ENCODE measurements at regions not wholly inside any gene's neighbourhood (a gene's known extent, or its start where the extent isn't known, plus 50 kb on each side); places are given as distances from the start of the nearest gene placed in this dataset.

- TF ChIP-seq CTCF (IDR thresholded peaks at IDR 0.05 in 2 of 3, conservative IDR thresholded peaks at IDR 0.05 in 1 of 3; ENCODE audit: control insufficient read depth in 2 of 3, extremely low read depth in 1 of 3, insufficient read depth in 1 of 3, low read depth in 3 of 3, low read length in 3 of 3) (no peak), EZH2 (IDR thresholded peaks at IDR 0.05; ENCODE audit: borderline replicate concordance, control insufficient read depth, low read depth, low read length) (no peak), RAD21 (IDR thresholded peaks at IDR 0.05; ENCODE audit: insufficient read depth, low read depth, low read length) (no peak), SUZ12 (IDR thresholded peaks at IDR 0.05; ENCODE audit: unreplicated experiment) (no peak), CREB1 (IDR thresholded peaks at IDR 0.05; ENCODE audit: low read depth) (no peak), NR2C2 (IDR thresholded peaks at IDR 0.05; ENCODE audit: borderline replicate concordance, control insufficient read depth, insufficient read length, low read depth) (no peak), IRF3 (IDR thresholded peaks at IDR 0.05) (no peak)
Measured at GRCh38 chr11:127675581-127675980, 675.0 kb upstream of the KIRREL3 start.

Measured in GM12878 (cell line).